WTC11 (cell line): ENCODE measurements at regions not wholly inside any gene's neighbourhood (a gene's known extent, or its start where the extent isn't known, plus 50 kb on each side); places are given as distances from the start of the nearest gene placed in this dataset.

Source experiments
- ATAC-seq: fragments of 200-7000 bp; cut with Tn5 transposase; 2 replicates; pipeline ENCODE4 v1.10.0; 2021; ENCODE audit warnings: mild to moderate bottlenecking, moderate library complexity
- CTCF ChIA-PET: fragments of 300-600 bp; sonication (Branson Sonifier 250); formaldehyde crosslinking; loops from one replicate; lab custom pipeline; 2021; ENCODE audit warnings: antibody characterized with exemption; lab: Charles Lee
- POLR2A ChIA-PET: fragments of 350-600 bp; sonication (Branson Sonifier 250); formaldehyde crosslinking; loops from one replicate; lab custom pipeline; 2021; ENCODE audit warnings: antibody characterized with exemption; lab: Charles Lee
- DNase-seq: peaks from one replicate; pipeline ENCODE4 v3.0.0; 2021; ENCODE audit warnings: low spot score
- H3K27ac Mint-ChIP-seq: 2 replicates; pipeline ENCODE4 v1.8.0; 2021; ENCODE audit warnings: mixed read lengths
- H3K27me3 Mint-ChIP-seq: 2 replicates; pipeline ENCODE4 v1.8.0; 2021; ENCODE audit warnings: low read depth, mild to moderate bottlenecking, moderate library complexity, mixed read lengths
- H3K36me3 Mint-ChIP-seq: 2 replicates; pipeline ENCODE4 v1.8.0; 2021; ENCODE audit warnings: mixed read lengths
- H3K4me1 Mint-ChIP-seq: 2 replicates; pipeline ENCODE4 v1.8.0; 2022; ENCODE audit warnings: mixed read lengths
- H3K4me3 Mint-ChIP-seq: 2 replicates; pipeline ENCODE4 v1.8.0; 2021; ENCODE audit warnings: mild to moderate bottlenecking, moderate library complexity, mixed read lengths
- H3K9me3 Mint-ChIP-seq: 2 replicates; pipeline ENCODE4 v1.8.0; 2021; ENCODE audit warnings: mixed read lengths
- AR ChIP-seq: fragments of 250-450 bp; sonication (Bioruptor Pico); IDR thresholded peaks from 2 replicates; pipeline ENCODE4 v1.9.0; 2021; ENCODE audit warnings: mild to moderate bottlenecking
- ATF1 ChIP-seq: sonication (generic); formaldehyde crosslinking; IDR thresholded peaks from 2 replicates; pipeline ENCODE4 v1.8.1; 2023; ENCODE audit warnings: mild to moderate bottlenecking, moderate library complexity, missing genetic modification reagents
- CBFB ChIP-seq: sonication (generic); formaldehyde crosslinking; IDR thresholded peaks from 2 replicates; pipeline ENCODE4 v1.8.1; 2022; ENCODE audit warnings: mild to moderate bottlenecking, low read depth, missing genetic modification reagents
- CREB1 ChIP-seq: sonication (generic); formaldehyde crosslinking; IDR thresholded peaks from 2 replicates; pipeline ENCODE4 v1.8.0; 2023; ENCODE audit warnings: mild to moderate bottlenecking, missing genetic modification reagents
- EMX1 ChIP-seq: fragments of 250-450 bp; sonication (Bioruptor Pico); IDR thresholded peaks from 2 replicates; pipeline ENCODE4 v1.8.0; 2021; ENCODE audit warnings: mild to moderate bottlenecking
- FOXP4 ChIP-seq: sonication (generic); formaldehyde crosslinking; IDR thresholded peaks from 2 replicates; pipeline ENCODE4 v1.8.0; 2022; ENCODE audit warnings: mild to moderate bottlenecking, missing genetic modification reagents
- GRHL2 ChIP-seq: fragments of 250-450 bp; sonication (Bioruptor Pico); IDR thresholded peaks from 2 replicates; pipeline ENCODE4 v1.8.0; 2022; ENCODE audit warnings: mild to moderate bottlenecking, moderate library complexity; ENCODE audit not compliant: insufficient replicate concordance, severe bottlenecking
- GTF2I ChIP-seq: fragments of 250-450 bp; sonication (Bioruptor Pico); conservative IDR thresholded peaks from 2 replicates; pipeline ENCODE4 v1.4.0; 2021; ENCODE audit warnings: mild to moderate bottlenecking
- IRF1 ChIP-seq: sonication (generic); formaldehyde crosslinking; IDR thresholded peaks from 2 replicates; pipeline ENCODE4 v1.8.0; 2023; ENCODE audit warnings: missing genetic modification reagents
- IRF2 ChIP-seq: sonication (generic); formaldehyde crosslinking; IDR thresholded peaks from 2 replicates; pipeline ENCODE4 v1.8.0; 2022; ENCODE audit warnings: low read depth, missing genetic modification reagents, borderline replicate concordance
- JAZF1 ChIP-seq: fragments of 250-450 bp; sonication (Bioruptor Pico); IDR thresholded peaks from 2 replicates; pipeline ENCODE4 v1.9.0; 2021; ENCODE audit warnings: moderate library complexity, mild to moderate bottlenecking, inconsistent platforms
- KAT7 ChIP-seq: sonication (generic); formaldehyde crosslinking; IDR thresholded peaks from 2 replicates; pipeline ENCODE4 v1.8.1; 2023; ENCODE audit warnings: missing genetic modification reagents, mild to moderate bottlenecking, borderline replicate concordance
- PRDM15 ChIP-seq: sonication (generic); formaldehyde crosslinking; IDR thresholded peaks from 2 replicates; pipeline ENCODE4 v1.8.0; 2022; ENCODE audit warnings: missing genetic modification reagents
- TP53 ChIP-seq: sonication (generic); formaldehyde crosslinking; IDR thresholded peaks from 2 replicates; pipeline ENCODE4 v1.8.1; 2023; ENCODE audit warnings: mild to moderate bottlenecking, missing genetic modification reagents
- ZBTB21 ChIP-seq: sonication (generic); formaldehyde crosslinking; IDR thresholded peaks from 2 replicates; pipeline ENCODE4 v1.8.1; 2023; ENCODE audit warnings: mild to moderate bottlenecking, missing genetic modification reagents, borderline replicate concordance
- ZNF232 ChIP-seq: sonication (generic); formaldehyde crosslinking; IDR thresholded peaks from 2 replicates; pipeline ENCODE4 v1.8.0; 2022; ENCODE audit warnings: mild to moderate bottlenecking, missing genetic modification reagents
- TF ChIP-seq, protein P1 (sequence below): fragments of 250-450 bp; sonication (Bioruptor Pico); conservative IDR thresholded peaks from 2 replicates; pipeline ENCODE4 v1.9.0; 2021; ENCODE audit warnings: mild to moderate bottlenecking
- TF ChIP-seq, protein P2 (sequence below): fragments of 250-450 bp; sonication (Bioruptor Pico); IDR thresholded peaks from 2 replicates; pipeline ENCODE4 v2.1.2; 2022; ENCODE audit warnings: mild to moderate bottlenecking, moderate library complexity

DNA sequence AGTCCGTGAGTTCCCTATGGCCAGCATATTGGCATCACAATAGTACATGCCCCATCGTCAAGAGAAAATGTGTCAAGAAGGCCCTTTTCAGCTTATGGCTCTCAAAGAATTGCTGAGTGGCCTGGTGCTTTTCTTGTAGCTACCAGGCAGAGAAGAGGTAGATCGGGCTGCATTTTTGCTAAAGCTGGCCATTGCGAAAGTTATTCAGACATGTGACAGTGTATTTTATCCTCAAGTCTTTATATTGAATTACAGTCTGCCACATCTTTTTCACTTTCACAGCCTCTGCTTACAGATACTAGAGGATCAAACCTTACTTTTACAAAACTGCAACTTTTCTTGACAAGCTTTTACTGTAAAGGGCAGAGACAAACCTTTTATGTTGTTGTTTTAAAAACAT lies 261.5 kb upstream of the IGFBP7 start (continued):
- TF ChIP-seq CBFB (CRISPR knock-in tag) (no peak), EMX1 (no peak), JAZF1 (CRISPR knock-in tag) (no peak), FOXP4 (no peak), CREB1 (CRISPR knock-in tag) (no peak)
- TF ChIP-seq, protein P1, sequence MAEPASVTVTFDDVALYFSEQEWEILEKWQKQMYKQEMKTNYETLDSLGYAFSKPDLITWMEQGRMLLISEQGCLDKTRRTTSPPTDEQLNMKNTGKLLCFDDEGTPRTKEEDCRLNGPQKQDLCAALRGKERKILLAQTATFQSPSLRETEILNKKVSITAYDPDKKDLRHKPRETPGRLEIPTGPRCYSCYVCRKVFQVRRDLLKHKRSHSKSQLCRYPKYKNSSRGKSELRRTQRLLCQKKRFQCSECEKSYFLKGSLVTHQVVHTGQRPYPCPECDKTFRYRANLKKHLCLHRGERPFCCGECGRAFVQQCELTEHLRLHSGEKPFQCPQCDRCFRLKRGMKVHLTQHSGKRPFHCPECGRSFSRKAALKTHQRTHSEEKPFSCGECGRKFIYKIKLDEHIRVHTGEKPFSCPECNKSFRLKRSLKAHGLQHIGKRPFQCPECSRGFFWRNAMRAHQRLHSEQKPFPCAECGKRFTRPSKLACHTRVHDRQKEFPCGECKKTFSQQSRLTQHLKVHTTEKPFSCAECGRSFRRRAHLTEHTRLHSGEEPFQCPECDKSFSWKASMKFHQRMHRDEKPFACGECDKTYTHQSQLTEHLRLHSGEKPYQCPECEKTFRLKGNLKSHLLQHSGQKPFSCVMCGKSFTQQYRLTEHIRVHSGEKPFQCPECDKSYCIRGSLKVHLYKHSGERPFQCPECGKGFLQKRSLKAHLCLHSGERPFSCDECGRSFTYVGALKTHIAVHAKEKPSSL: no peak
- TF ChIP-seq, all 79 proteins: peak for 0

GRCh38 chr4:57370691-57371090 lies 260.5 kb upstream of the IGFBP7 start:
- TF ChIP-seq IRF2 (CRISPR knock-in tag): no peak
- TF ChIP-seq, all 79 proteins: peak for 0
- DNase-seq (no peak), ATAC-seq (no peak)
- no peak overlapping the region for H3K4me3 Mint-ChIP-seq
- CTCF ChIA-PET: no interaction called here
- peaks cover 17% of the 10 kb centered on the region for H3K36me3 Mint-ChIP-seq
- 0 out of 2 replicates have a peak, but pooled peaks cover 4% of the 10 kb centered on the region for H3K27me3 Mint-ChIP-seq
- POLR2A ChIA-PET: no interaction called here
- H3K9me3 Mint-ChIP-seq: peaks cover 59% of the 10 kb centered on the region
- H3K27ac Mint-ChIP-seq: no peak overlapping the region
- H3K4me1 Mint-ChIP-seq: peaks cover 34% of the 10 kb centered on the region

- TF ChIP-seq ZBTB21 (CRISPR knock-in tag) (no peak), IRF1 (CRISPR knock-in tag) (no peak), AR (no peak), GRHL2 (CRISPR knock-in tag) (no peak), GTF2I (CRISPR knock-in tag) (no peak), ATF1 (CRISPR knock-in tag) (no peak), PRDM15 (CRISPR knock-in tag) (no peak), KAT7 (CRISPR knock-in tag) (no peak), TP53 (CRISPR knock-in tag) (no peak), ZNF232 (CRISPR knock-in tag) (no peak)
- TF ChIP-seq, protein P2, sequence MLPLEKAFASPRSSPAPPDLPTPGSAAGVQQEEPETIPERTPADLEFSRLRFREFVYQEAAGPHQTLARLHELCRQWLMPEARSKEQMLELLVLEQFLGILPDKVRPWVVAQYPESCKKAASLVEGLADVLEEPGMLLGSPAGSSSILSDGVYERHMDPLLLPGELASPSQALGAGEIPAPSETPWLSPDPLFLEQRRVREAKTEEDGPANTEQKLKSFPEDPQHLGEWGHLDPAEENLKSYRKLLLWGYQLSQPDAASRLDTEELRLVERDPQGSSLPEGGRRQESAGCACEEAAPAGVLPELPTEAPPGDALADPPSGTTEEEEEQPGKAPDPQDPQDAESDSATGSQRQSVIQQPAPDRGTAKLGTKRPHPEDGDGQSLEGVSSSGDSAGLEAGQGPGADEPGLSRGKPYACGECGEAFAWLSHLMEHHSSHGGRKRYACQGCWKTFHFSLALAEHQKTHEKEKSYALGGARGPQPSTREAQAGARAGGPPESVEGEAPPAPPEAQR: no peak
- ChIA-PET CTCF (interaction anchor here (0.8 kb wide), 1 partner anchor 206 kb away, joined by 3 read pairs; no protein-coding TSS in a partner anchor), POLR2A (no interaction called here)
- 0 out of 2 replicates have a peak, but pooled peaks cover 4% of the 10 kb centered on the region for H3K27me3 Mint-ChIP-seq
- ATAC-seq (no peak), DNase-seq (no peak)
- peaks cover 51% of the 10 kb centered on the region for H3K9me3 Mint-ChIP-seq
- peaks cover 27% of the 10 kb centered on the region for H3K4me1 Mint-ChIP-seq
- H3K4me3 Mint-ChIP-seq: no peak overlapping the region
- no peak overlapping the region for H3K27ac Mint-ChIP-seq
- H3K36me3 Mint-ChIP-seq: peaks cover 13% of the 10 kb centered on the region
Measured at GRCh38 chr4:57369446-57369845, 259.3 kb upstream of the IGFBP7 start.
